AML-193 (cell line): ENCODE measurements at regions not wholly inside any gene's neighbourhood (a gene's known extent, or its start where the extent isn't known, plus 50 kb on each side); places are given as distances from the start of the nearest gene placed in this dataset.
"Not testable (repeated sequence)": the region's sequence is repeated elsewhere in the genome, so short reads cannot be mapped to it uniquely, and the experiment has no call there.

Experiments used
- DNase-seq, 2 experiments: peaks; one replicate each; lab custom pipeline; 2025; lab: John Stamatoyannopoulos, UW

- DNase-seq: no peak
Observed at GRCh38 chr4:75189711-75190335, 256.9 kb downstream of the PARM1 start.

GRCh38 chr4:75180790-75181776 lies 248.2 kb downstream of the PARM1 start:
- DNase-seq: no peak

- DNase-seq: no peak
Observed at GRCh38 chr4:75180217-75180616, 247.3 kb downstream of the PARM1 start.

GRCh38 chr4:75179510-75179909 lies 246.6 kb downstream of the PARM1 start:
- DNase-seq: no peak

- DNase-seq: no peak
Observed at GRCh38 chr4:75172551-75172950, 239.6 kb downstream of the PARM1 start.

- no peak for DNase-seq
Observed at GRCh38 chr4:75169427-75169826, 236.5 kb downstream of the PARM1 start.

- no peak for DNase-seq
Observed at GRCh38 chr4:75169020-75169419, 236.1 kb downstream of the PARM1 start.

GRCh38 chr4:75168548-75168947 lies 235.6 kb downstream of the PARM1 start:
- no peak for DNase-seq

GRCh38 chr4:75165100-75165499 lies 232.2 kb downstream of the PARM1 start:
- DNase-seq: not testable (repeated sequence)

- no peak for DNase-seq
Observed at GRCh38 chr4:75158451-75158850, 225.5 kb downstream of the PARM1 start.

- DNase-seq: no peak
Observed at GRCh38 chr4:75154994-75155393, 222.1 kb downstream of the PARM1 start.

- no peak for DNase-seq
Observed at GRCh38 chr4:75146223-75146622, 213.3 kb downstream of the PARM1 start.

GRCh38 chr4:75144475-75144874 lies 211.6 kb downstream of the PARM1 start:
- no peak for DNase-seq

- no peak for DNase-seq
Observed at GRCh38 chr4:75142850-75143249, 209.9 kb downstream of the PARM1 start.

GRCh38 chr4:75142382-75142781 lies 209.5 kb downstream of the PARM1 start:
- no peak for DNase-seq

GRCh38 chr4:75141162-75141561 lies 208.2 kb downstream of the PARM1 start:
- DNase-seq: no peak

- no peak for DNase-seq
Observed at GRCh38 chr4:75137302-75137701, 204.4 kb downstream of the PARM1 start.

GRCh38 chr4:75135068-75135825 lies 202.3 kb downstream of the PARM1 start:
- no peak for DNase-seq

- DNase-seq: not testable (repeated sequence)
Observed at GRCh38 chr4:75126870-75127269, 194.0 kb downstream of the PARM1 start.

- DNase-seq: no peak
Observed at GRCh38 chr4:75126058-75126457, 193.1 kb downstream of the PARM1 start.

GRCh38 chr4:75122424-75123014 lies 189.6 kb downstream of the PARM1 start:
- no peak for DNase-seq

GRCh38 chr4:75118739-75119138 lies 185.8 kb downstream of the PARM1 start:
- DNase-seq: no peak
